PC-3 (cell line): ENCODE measurements at regions not wholly inside any gene's neighbourhood (a gene's known extent, or its start where the extent isn't known, plus 50 kb on each side); places are given as distances from the start of the nearest gene placed in this dataset.

Experiments used
- CTCF ChIP-seq: fragments of 300-600 bp; sonication (generic); conservative IDR thresholded peaks from 2 replicates; pipeline ENCODE4 v1.5.1; 2017; ENCODE audit warnings: antibody characterized with exemption, low read depth, mild to moderate bottlenecking, low read length
- EZH2 ChIP-seq: fragments of 300-600 bp; sonication (generic); IDR thresholded peaks from one replicate; pipeline ENCODE4 v1.6.1; 2017; ENCODE audit warnings: antibody characterized with exemption, mild to moderate bottlenecking, low read length; ENCODE audit not compliant: unreplicated experiment

GRCh38 chr9:134570711-134571325 lies 70.8 kb upstream of the COL5A1 start:
- TF ChIP-seq CTCF (no peak), EZH2 (no peak)
